ENCODE measurements at regions not wholly inside any gene's neighbourhood (a gene's known extent, or its start where the extent isn't known, plus 50 kb on each side); places are given as distances from the start of the nearest gene placed in this dataset.

DNA sequence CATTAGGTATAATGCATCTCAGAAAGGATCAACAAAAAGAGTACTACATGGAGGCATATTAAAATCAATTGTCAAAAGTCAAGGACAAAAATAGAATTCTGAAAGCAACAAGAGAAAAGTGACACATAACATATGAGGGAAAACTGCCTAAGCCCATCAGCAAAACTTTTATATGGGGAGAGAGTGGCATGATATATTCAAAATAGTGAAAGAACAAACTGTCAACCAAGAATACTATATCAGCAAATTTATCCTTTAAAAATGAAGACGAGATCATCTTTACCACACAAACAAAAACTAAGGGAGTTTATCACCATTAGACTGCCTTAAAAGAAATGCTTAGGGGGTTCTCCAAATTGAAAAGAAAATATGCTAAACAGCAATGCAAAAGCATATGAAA lies 86.4 kb upstream of the CHRDL1 start:
- no peaks in the 10 kb centered on the region for H3K27me3 Mint-ChIP-seq
- DNase-seq (ENCODE audit: extremely low spot score, unreplicated experiment): no peak
- TF ChIP-seq, protein P1, sequence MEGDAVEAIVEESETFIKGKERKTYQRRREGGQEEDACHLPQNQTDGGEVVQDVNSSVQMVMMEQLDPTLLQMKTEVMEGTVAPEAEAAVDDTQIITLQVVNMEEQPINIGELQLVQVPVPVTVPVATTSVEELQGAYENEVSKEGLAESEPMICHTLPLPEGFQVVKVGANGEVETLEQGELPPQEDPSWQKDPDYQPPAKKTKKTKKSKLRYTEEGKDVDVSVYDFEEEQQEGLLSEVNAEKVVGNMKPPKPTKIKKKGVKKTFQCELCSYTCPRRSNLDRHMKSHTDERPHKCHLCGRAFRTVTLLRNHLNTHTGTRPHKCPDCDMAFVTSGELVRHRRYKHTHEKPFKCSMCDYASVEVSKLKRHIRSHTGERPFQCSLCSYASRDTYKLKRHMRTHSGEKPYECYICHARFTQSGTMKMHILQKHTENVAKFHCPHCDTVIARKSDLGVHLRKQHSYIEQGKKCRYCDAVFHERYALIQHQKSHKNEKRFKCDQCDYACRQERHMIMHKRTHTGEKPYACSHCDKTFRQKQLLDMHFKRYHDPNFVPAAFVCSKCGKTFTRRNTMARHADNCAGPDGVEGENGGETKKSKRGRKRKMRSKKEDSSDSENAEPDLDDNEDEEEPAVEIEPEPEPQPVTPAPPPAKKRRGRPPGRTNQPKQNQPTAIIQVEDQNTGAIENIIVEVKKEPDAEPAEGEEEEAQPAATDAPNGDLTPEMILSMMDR (conservative IDR thresholded peaks at IDR 0.05): no peak
- H3K4me1 Mint-ChIP-seq (ENCODE audit: unreplicated experiment): no peaks in the 10 kb centered on the region
- no peak overlapping the region for H3K27ac Mint-ChIP-seq
- H3K36me3 Mint-ChIP-seq: no peaks in the 10 kb centered on the region
- H3K9me3 Mint-ChIP-seq: peaks cover 13% of the 10 kb centered on the region
- no peak overlapping the region for H3K4me3 Mint-ChIP-seq

DNA sequence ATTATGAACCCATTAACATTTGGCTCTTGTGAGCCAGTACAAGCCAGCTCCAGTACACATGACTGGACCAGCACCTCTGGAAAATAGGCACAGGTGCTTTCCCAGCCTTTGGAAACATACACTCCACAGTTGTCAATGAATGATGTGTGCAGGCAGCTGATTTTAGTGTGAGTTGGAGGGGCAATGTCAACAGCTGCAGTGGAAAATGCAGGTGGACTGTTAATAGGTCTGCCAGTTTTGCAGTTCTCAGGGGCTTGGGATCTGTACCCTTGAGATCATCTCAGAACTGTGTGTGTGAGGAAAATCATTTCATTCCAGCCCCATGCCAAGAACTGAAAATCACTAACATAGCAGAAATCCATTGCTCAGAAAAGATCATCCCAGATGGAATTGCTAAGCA lies 81.7 kb upstream of the CHRDL1 start:
- no peaks in the 10 kb centered on the region for H3K4me1 Mint-ChIP-seq (ENCODE audit: unreplicated experiment)
- no peaks in the 10 kb centered on the region for H3K27me3 Mint-ChIP-seq
- no peaks in the 10 kb centered on the region for H3K36me3 Mint-ChIP-seq
- H3K9me3 Mint-ChIP-seq: peaks cover 13% of the 10 kb centered on the region
- TF ChIP-seq, protein P1 (conservative IDR thresholded peaks at IDR 0.05): no peak
- DNase-seq (ENCODE audit: extremely low spot score, unreplicated experiment): no peak
- no peak overlapping the region for H3K4me3 Mint-ChIP-seq
- no peak overlapping the region for H3K27ac Mint-ChIP-seq

DNA sequence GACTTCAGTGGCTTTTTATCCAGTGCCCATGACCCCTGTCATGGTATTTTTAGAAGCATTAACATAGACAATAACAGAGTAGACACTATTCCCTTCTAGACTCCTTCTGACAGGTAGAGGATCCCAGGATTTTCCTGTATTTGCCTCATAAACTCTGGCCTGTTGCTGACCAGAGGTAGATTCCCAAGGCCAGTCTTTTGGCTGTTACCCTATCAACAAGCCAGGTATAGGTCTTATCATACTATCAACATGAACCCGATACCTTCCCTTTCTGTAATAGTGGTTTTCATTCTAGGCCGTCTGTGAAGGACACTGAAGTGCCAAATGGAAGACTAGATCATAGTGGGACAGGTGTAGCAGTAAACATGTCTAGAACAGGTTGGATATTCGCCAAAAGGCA lies 76.2 kb upstream of the CHRDL1 start:
- no peaks in the 10 kb centered on the region for H3K27me3 Mint-ChIP-seq
- no peak for DNase-seq (ENCODE audit: extremely low spot score, unreplicated experiment)
- no peak overlapping the region for H3K4me3 Mint-ChIP-seq
- no peaks in the 10 kb centered on the region for H3K36me3 Mint-ChIP-seq
- H3K4me1 Mint-ChIP-seq (ENCODE audit: unreplicated experiment): no peaks in the 10 kb centered on the region
- TF ChIP-seq, protein P1 (conservative IDR thresholded peaks at IDR 0.05): no peak
- H3K27ac Mint-ChIP-seq: no peak overlapping the region
- H3K9me3 Mint-ChIP-seq: no peaks in the 10 kb centered on the region

DNA sequence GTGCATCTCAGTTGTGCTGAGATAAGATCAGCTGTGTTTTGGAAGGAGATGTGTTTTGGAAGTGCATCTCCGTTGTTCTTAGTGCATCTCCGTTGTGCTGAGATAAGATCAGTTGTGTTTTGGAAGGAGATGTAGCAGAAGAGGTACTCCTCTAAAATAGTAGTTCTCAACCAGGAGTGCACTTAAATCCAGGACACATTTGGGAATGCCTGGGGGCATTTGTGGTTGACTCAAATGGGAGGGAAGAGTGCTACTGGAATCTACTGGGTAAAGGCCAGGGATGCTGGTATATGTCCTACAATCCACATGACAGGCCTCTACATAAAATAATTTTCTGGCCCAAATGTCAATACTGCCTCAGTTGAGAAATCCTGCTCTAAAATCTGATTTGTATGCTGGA lies 70.8 kb upstream of the CHRDL1 start:
- Mint-ChIP-seq H3K27ac (no peak overlapping the region), H3K4me1 (ENCODE audit: unreplicated experiment) (no peaks in the 10 kb centered on the region), H3K4me3 (no peak overlapping the region), H3K36me3 (no peaks in the 10 kb centered on the region), H3K27me3 (peaks cover 7% of the 10 kb centered on the region), H3K9me3 (no peaks in the 10 kb centered on the region)
- no peak for DNase-seq (ENCODE audit: extremely low spot score, unreplicated experiment)
- TF ChIP-seq, protein P1 (conservative IDR thresholded peaks at IDR 0.05): no peak

DNA sequence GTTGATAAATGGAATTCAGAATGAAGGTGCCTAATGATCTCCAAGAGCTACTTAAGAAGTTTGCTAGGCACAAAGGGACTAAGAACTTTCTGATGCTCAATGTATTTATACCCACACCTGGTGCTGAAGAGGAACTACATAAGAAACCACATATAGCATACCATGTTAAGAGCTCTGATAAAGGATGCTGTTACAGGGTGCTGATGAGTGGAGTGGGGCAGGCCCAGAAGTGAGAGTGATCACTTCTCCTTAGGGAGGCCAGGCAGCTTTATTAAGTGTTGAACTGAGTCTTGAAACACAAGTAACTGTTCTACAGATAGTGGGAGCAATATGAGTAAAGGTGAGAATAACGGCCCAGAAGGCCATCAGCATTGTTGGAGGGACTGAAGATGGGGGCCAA lies 68.3 kb upstream of the CHRDL1 start:
- H3K9me3 Mint-ChIP-seq: no peaks in the 10 kb centered on the region
- H3K4me1 Mint-ChIP-seq (ENCODE audit: unreplicated experiment): no peaks in the 10 kb centered on the region
- no peaks in the 10 kb centered on the region for H3K36me3 Mint-ChIP-seq
- TF ChIP-seq, protein P1 (conservative IDR thresholded peaks at IDR 0.05): no peak
- H3K4me3 Mint-ChIP-seq: no peak overlapping the region
- no peak overlapping the region for H3K27ac Mint-ChIP-seq
- no peak for DNase-seq (ENCODE audit: extremely low spot score, unreplicated experiment)
- peaks cover 10% of the 10 kb centered on the region for H3K27me3 Mint-ChIP-seq

DNA sequence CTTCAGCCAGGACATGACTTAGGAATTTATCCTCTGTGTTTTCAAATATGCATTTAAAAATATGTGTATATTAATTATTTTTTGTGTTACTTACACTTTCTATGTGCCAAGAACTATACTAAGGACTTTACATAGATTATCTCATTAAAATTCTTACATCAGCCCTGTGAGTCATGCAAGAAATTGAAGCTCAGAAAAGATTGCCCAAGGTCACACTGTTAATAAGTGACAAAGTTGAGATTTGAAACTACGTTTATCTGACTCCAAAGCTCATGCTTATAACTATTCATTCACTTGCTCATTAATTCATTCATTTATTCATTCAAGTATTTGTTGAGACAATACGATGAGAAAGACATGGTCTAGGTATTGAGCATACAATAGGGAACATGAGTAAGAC lies 62.9 kb upstream of the CHRDL1 start:
- no peak for DNase-seq (ENCODE audit: extremely low spot score, unreplicated experiment)
- TF ChIP-seq, protein P1 (conservative IDR thresholded peaks at IDR 0.05): no peak
- Mint-ChIP-seq H3K27me3 (peaks cover 20% of the 10 kb centered on the region), H3K4me3 (no peak overlapping the region), H3K36me3 (no peaks in the 10 kb centered on the region), H3K4me1 (ENCODE audit: unreplicated experiment) (peaks cover 3% of the 10 kb centered on the region), H3K27ac (no peak overlapping the region), H3K9me3 (no peaks in the 10 kb centered on the region)
